C4-2B (cell line): ENCODE measurements at regions not wholly inside any gene's neighbourhood (a gene's known extent, or its start where the extent isn't known, plus 50 kb on each side); places are given as distances from the start of the nearest gene placed in this dataset.

Source experiments
- ZFX ChIP-seq: fragments of 450-650 bp; IDR thresholded peaks from 2 replicates; pipeline ENCODE4 v1.6.1; 2017
- TF ChIP-seq, protein P1 (sequence below): fragments of 450-650 bp; conservative IDR thresholded peaks from 2 replicates; pipeline ENCODE4 v1.5.1; 2017; ENCODE audit warnings: mild to moderate bottlenecking

GRCh38 chr10:129075508-129075907, 391.5 kb upstream of the MGMT start:
- TF ChIP-seq, protein P1, sequence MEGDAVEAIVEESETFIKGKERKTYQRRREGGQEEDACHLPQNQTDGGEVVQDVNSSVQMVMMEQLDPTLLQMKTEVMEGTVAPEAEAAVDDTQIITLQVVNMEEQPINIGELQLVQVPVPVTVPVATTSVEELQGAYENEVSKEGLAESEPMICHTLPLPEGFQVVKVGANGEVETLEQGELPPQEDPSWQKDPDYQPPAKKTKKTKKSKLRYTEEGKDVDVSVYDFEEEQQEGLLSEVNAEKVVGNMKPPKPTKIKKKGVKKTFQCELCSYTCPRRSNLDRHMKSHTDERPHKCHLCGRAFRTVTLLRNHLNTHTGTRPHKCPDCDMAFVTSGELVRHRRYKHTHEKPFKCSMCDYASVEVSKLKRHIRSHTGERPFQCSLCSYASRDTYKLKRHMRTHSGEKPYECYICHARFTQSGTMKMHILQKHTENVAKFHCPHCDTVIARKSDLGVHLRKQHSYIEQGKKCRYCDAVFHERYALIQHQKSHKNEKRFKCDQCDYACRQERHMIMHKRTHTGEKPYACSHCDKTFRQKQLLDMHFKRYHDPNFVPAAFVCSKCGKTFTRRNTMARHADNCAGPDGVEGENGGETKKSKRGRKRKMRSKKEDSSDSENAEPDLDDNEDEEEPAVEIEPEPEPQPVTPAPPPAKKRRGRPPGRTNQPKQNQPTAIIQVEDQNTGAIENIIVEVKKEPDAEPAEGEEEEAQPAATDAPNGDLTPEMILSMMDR, result no peak
- TF ChIP-seq ZFX, result no peak
